ENCODE measurements at regions not wholly inside any gene's neighbourhood (a gene's known extent, or its start where the extent isn't known, plus 50 kb on each side); places are given as distances from the start of the nearest gene placed in this dataset.
A peak's percentile ranks its signal among the peaks of the same experiment; 100 is the strongest.
"Not testable (repeated sequence)": the region's sequence is repeated elsewhere in the genome, so short reads cannot be mapped to it uniquely, and the experiment has no call there.

- no peak for DNase-seq
Measured at GRCh38 chr15:67945951-67946700, 106.3 kb upstream of the RNU6-1 start.

GRCh38 chr15:67946701-67947100, 106.9 kb upstream of the RNU6-1 start:
- DNase-seq, result peak in 1 of 5 experiments; percentile 2

- DNase-seq, result no peak
Measured at GRCh38 chr15:67947254-67948039, 106.7 kb upstream of the PIAS1 start.

GRCh38 chr15:67948215-67948614, 105.9 kb upstream of the PIAS1 start:
- no peak for DNase-seq

- DNase-seq, result not testable (repeated sequence)
Measured at GRCh38 chr15:67951187-67951586, 102.9 kb upstream of the PIAS1 start.

- no peak for DNase-seq
Measured at GRCh38 chr15:67953299-67953698, 100.8 kb upstream of the PIAS1 start.

- DNase-seq, result peak in 1 of 5 experiments; percentile 29
Measured at GRCh38 chr15:67955252-67955651, 98.9 kb upstream of the PIAS1 start.

- no peak for DNase-seq
Measured at GRCh38 chr15:67957435-67958132, 96.5 kb upstream of the PIAS1 start.

- DNase-seq, result peak in 1 of 5 experiments; percentile 3
Measured at GRCh38 chr15:67967871-67968431, 86.2 kb upstream of the PIAS1 start.

GRCh38 chr15:67968564-67968963, 85.6 kb upstream of the PIAS1 start:
- DNase-seq, result no peak

GRCh38 chr15:67968966-67969365, 85.1 kb upstream of the PIAS1 start:
- no peak for DNase-seq

GRCh38 chr15:67969892-67970291, 84.2 kb upstream of the PIAS1 start:
- DNase-seq, result no peak

GRCh38 chr15:67972377-67972776, 81.7 kb upstream of the PIAS1 start:
- DNase-seq, result no peak

GRCh38 chr15:67973846-67974245, 80.3 kb upstream of the PIAS1 start:
- no peak for DNase-seq

GRCh38 chr15:67976506-67977073, 77.5 kb upstream of the PIAS1 start:
- DNase-seq, result no peak

- no peak for DNase-seq
Measured at GRCh38 chr15:67977414-67978089, 76.6 kb upstream of the PIAS1 start.

GRCh38 chr15:67979281-67979680, 74.8 kb upstream of the PIAS1 start:
- no peak for DNase-seq

- DNase-seq, result no peak
Measured at GRCh38 chr15:67980171-67980570, 73.9 kb upstream of the PIAS1 start.

GRCh38 chr15:67980773-67981685, 73.1 kb upstream of the PIAS1 start:
- DNase-seq, result no peak

GRCh38 chr15:67981848-67982247, 72.3 kb upstream of the PIAS1 start:
- DNase-seq, result no peak

GRCh38 chr15:67991706-67992105, 62.4 kb upstream of the PIAS1 start:
- DNase-seq, result no peak
